OCI-LY1 (cell line): ENCODE measurements at regions not wholly inside any gene's neighbourhood (a gene's known extent, or its start where the extent isn't known, plus 50 kb on each side); places are given as distances from the start of the nearest gene placed in this dataset.

Experiments
- H2AFZ ChIP-seq: fragments of 200-600 bp; sonication (generic), shearing (Covaris generic); 2 replicates; pipeline ENCODE4 v1.6.0; 2014; ENCODE audit warnings: antibody characterized with exemption, mild to moderate bottlenecking, low read length
- H3F3A ChIP-seq: fragments of 200-600 bp; sonication (generic), shearing (Covaris generic); 2 replicates; pipeline ENCODE4 v1.6.0; 2014; ENCODE audit warnings: mild to moderate bottlenecking, antibody characterized with exemption, low read length, moderate library complexity; ENCODE audit not compliant: insufficient read depth
- H3K27ac ChIP-seq: fragments of 200-600 bp; sonication (generic); 2 replicates; pipeline ENCODE4 v1.5.1; 2014; ENCODE audit warnings: low read length, mixed run types, mild to moderate bottlenecking, low read depth; ENCODE audit not compliant: poor library complexity, severe bottlenecking
- H3K27me3 ChIP-seq: fragments of 200-600 bp; sonication (generic); 2 replicates; pipeline ENCODE4 v1.6.0; 2014; ENCODE audit warnings: antibody characterized with exemption, mild to moderate bottlenecking, low read length, moderate library complexity; ENCODE audit not compliant: insufficient read depth
- H3K36me3 ChIP-seq: fragments of 200-600 bp; sonication (generic); 2 replicates; pipeline ENCODE4 v1.6.1; 2014; ENCODE audit warnings: mild to moderate bottlenecking, antibody characterized with exemption, low read length, moderate library complexity, mixed read lengths; ENCODE audit not compliant: insufficient read depth
- H3K4me1 ChIP-seq: fragments of 200-600 bp; sonication (generic); 2 replicates; pipeline ENCODE4 v1.5.1; 2014; ENCODE audit warnings: mild to moderate bottlenecking, low read length, moderate library complexity; ENCODE audit not compliant: insufficient read depth, severe bottlenecking
- H3K4me2 ChIP-seq: fragments of 200-600 bp; sonication (generic), shearing (Covaris generic); 2 replicates; pipeline ENCODE4 v1.6.1; 2014; ENCODE audit warnings: low read length
- H3K4me3 ChIP-seq: fragments of 200-600 bp; sonication (generic); 2 replicates; pipeline ENCODE4 v1.5.1; 2014; ENCODE audit warnings: low read length, low read depth, mild to moderate bottlenecking, mixed read lengths; ENCODE audit not compliant: poor library complexity, severe bottlenecking
- H3K79me2 ChIP-seq: fragments of 200-600 bp; shearing (Covaris generic); 2 replicates; pipeline ENCODE4 v1.6.1; 2016; ENCODE audit warnings: mixed run types, low read length, mixed read lengths; ENCODE audit not compliant: insufficient read depth
- H3K9ac ChIP-seq: fragments of 200-600 bp; sonication (generic), shearing (Covaris generic); 2 replicates; pipeline ENCODE4 v1.6.1; 2014; ENCODE audit warnings: mild to moderate bottlenecking, low read length, mixed read lengths
- H3K9me2 ChIP-seq: fragments of 200-600 bp; sonication (generic), shearing (Covaris generic); 2 replicates; pipeline ENCODE4 v1.6.1; 2014; ENCODE audit warnings: low read depth, mild to moderate bottlenecking, low read length, mixed read lengths
- H3K9me3 ChIP-seq: fragments of 200-600 bp; shearing (Covaris generic); 2 replicates; pipeline ENCODE4 v1.6.1; 2014; ENCODE audit warnings: low read length, mixed read lengths
- H4K20me1 ChIP-seq: fragments of 200-600 bp; sonication (generic), shearing (Covaris generic); 2 replicates; pipeline ENCODE4 v1.6.0; 2016; ENCODE audit warnings: mild to moderate bottlenecking, low read length; ENCODE audit not compliant: insufficient read depth
- EZH2 ChIP-seq: fragments of 200-600 bp; sonication (generic), shearing (Covaris generic); IDR thresholded peaks from 2 replicates; pipeline ENCODE4 v1.8.0; 2017; ENCODE audit warnings: borderline replicate concordance, mixed run types, mild to moderate bottlenecking, antibody characterized with exemption, low read length, moderate library complexity, mixed read lengths
- TF ChIP-seq, protein P1 (sequence below): fragments of 200-600 bp; sonication (generic), shearing (Covaris generic); IDR thresholded peaks from 2 replicates; pipeline ENCODE4 v1.5.1; 2017; ENCODE audit warnings: mild to moderate bottlenecking, antibody characterized with exemption, low read length, moderate library complexity, mixed read lengths

DNA sequence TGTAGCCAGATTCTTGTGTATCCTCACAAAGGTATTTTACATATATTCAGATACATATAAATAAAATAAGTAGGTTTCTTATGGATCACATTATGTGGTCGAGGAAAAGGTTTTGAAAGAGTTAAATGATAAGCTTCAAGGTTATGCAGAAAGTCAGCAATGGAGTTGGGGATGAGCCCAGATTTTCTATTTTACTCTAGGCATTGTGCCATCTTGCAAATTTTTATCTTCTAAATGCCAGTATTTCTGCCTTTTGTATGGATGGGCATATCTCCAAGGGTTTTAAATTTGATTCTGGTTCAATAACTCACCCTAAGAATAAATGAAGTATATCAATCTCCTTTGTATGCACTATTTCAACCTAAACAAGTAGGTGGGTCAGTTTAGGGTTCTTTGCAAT lies 410.7 kb downstream of the DMRTA1 start:
- Histone ChIP-seq H3K36me3 (no peaks in the 10 kb centered on the region), H3F3A (no peaks in the 10 kb centered on the region), H3K27me3 (no peaks in the 10 kb centered on the region), H3K4me3 (no peak overlapping the region), H3K79me2 (no peaks in the 10 kb centered on the region), H3K9me2 (no peaks in the 10 kb centered on the region), H3K4me2 (no peak overlapping the region), H2AFZ (no peak overlapping the region), H3K9me3 (no peaks in the 10 kb centered on the region), H3K4me1 (no peaks in the 10 kb centered on the region), H3K27ac (no peak overlapping the region), H4K20me1 (no peaks in the 10 kb centered on the region), H3K9ac (no peak overlapping the region)
- TF ChIP-seq, protein P1, sequence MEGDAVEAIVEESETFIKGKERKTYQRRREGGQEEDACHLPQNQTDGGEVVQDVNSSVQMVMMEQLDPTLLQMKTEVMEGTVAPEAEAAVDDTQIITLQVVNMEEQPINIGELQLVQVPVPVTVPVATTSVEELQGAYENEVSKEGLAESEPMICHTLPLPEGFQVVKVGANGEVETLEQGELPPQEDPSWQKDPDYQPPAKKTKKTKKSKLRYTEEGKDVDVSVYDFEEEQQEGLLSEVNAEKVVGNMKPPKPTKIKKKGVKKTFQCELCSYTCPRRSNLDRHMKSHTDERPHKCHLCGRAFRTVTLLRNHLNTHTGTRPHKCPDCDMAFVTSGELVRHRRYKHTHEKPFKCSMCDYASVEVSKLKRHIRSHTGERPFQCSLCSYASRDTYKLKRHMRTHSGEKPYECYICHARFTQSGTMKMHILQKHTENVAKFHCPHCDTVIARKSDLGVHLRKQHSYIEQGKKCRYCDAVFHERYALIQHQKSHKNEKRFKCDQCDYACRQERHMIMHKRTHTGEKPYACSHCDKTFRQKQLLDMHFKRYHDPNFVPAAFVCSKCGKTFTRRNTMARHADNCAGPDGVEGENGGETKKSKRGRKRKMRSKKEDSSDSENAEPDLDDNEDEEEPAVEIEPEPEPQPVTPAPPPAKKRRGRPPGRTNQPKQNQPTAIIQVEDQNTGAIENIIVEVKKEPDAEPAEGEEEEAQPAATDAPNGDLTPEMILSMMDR: no peak
- TF ChIP-seq EZH2: no peak

DNA sequence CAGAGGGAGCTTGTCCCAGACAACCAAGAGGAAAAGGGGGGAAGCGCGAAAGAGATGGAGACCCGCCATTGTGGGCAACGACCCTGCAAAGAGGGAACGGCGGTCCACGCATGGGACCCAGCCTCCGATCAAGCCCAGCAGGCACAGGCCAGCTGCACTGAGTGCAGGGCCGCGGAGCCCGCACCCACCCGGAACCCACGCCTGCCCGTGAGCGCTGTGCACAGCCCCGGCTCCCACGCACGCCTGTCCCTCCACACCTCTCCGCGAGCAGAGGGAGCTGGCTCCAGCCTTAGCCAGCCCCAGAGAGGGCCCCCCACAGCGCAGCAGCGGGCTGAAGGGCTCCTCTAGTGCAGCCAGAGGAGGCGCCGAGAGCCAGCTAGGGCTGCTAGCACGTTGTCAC lies 416.5 kb downstream of the DMRTA1 start:
- no peak overlapping the region for H3K9ac ChIP-seq
- H3K27me3 ChIP-seq: no peaks in the 10 kb centered on the region
- H3K4me1 ChIP-seq: no peaks in the 10 kb centered on the region
- no peaks in the 10 kb centered on the region for H3K36me3 ChIP-seq
- TF ChIP-seq EZH2: no peak
- TF ChIP-seq, protein P1: no peak
- no peak overlapping the region for H2AFZ ChIP-seq
- H3K4me3 ChIP-seq: no peak overlapping the region
- H3K4me2 ChIP-seq: no peak overlapping the region
- no peaks in the 10 kb centered on the region for H4K20me1 ChIP-seq
- H3K9me3 ChIP-seq: no peaks in the 10 kb centered on the region
- no peak overlapping the region for H3K27ac ChIP-seq
- no peaks in the 10 kb centered on the region for H3F3A ChIP-seq
- H3K79me2 ChIP-seq: no peaks in the 10 kb centered on the region
- H3K9me2 ChIP-seq: no peaks in the 10 kb centered on the region

DNA sequence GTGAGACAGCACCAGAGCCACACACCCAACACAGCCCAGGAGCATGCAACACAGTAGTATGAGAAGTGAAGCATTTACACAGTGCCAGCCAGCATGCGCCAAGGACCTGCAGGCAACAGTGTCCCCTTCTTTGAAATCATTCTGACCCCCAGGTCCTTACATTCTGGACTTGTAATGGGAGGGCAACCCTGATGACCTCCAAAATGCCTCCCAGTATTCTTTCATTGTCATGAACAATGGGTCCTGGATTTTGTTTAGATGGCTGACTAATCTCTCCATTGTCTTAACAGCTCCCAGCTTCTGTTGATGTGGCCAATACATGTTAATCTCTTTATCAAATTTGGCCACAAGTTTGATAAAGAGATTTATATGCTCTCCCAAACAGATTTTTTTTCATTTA lies 417.1 kb downstream of the DMRTA1 start:
- no peaks in the 10 kb centered on the region for H3K4me1 ChIP-seq
- H3K9ac ChIP-seq: no peak overlapping the region
- TF ChIP-seq EZH2: no peak
- TF ChIP-seq, protein P1: no peak
- H3K4me3 ChIP-seq: no peak overlapping the region
- H2AFZ ChIP-seq: no peak overlapping the region
- H3K79me2 ChIP-seq: no peaks in the 10 kb centered on the region
- H4K20me1 ChIP-seq: no peaks in the 10 kb centered on the region
- H3K27me3 ChIP-seq: no peaks in the 10 kb centered on the region
- H3K27ac ChIP-seq: no peak overlapping the region
- H3K4me2 ChIP-seq: no peak overlapping the region
- H3K36me3 ChIP-seq: no peaks in the 10 kb centered on the region
- no peaks in the 10 kb centered on the region for H3F3A ChIP-seq
- no peaks in the 10 kb centered on the region for H3K9me2 ChIP-seq
- no peaks in the 10 kb centered on the region for H3K9me3 ChIP-seq
